Mammary epithelial cell (primary cell): ENCODE measurements at regions not wholly inside any gene's neighbourhood (a gene's known extent, or its start where the extent isn't known, plus 50 kb on each side); places are given as distances from the start of the nearest gene placed in this dataset.

ENCODE experiments used
- CTCF ChIP-seq, 2 donors: IDR thresholded peaks in 1 of 2; conservative IDR thresholded peaks in 1 of 2; 2 replicates each; pipeline ENCODE4 v1.5.1; 2011 to 2012; ENCODE audit warnings: inconsistent platforms in 2 of 2, low read length in 2 of 2, mild to moderate bottlenecking in 2 of 2, control low read depth in 1 of 2, low read depth in 1 of 2; ENCODE audit not compliant: insufficient read depth in 1 of 2; ENCODE audit errors: extremely low read depth in 1 of 2
- EZH2 ChIP-seq: IDR thresholded peaks from 2 replicates; pipeline ENCODE4 v1.6.1; 2012; ENCODE audit warnings: low read length, inconsistent platforms, borderline replicate concordance

DNA sequence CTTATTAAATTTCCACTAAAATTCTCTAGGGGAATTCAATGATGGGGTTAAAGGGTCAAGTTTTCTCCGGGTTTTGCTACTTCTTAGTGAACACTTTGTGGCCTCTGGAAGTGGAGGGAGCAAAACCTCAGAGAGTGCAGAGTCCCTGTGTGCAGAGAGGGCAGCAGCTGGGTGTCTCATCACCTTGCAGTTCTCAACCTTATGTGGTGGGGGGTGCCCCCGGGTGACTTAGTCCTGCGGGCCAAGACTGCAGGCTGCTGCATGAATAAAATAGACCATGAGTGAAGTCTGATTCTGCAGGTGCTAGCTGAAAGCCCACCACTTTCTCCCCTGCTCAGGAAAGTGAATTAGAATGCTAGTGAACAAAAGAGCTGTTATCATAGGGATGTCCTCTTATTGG is 191.6 kb downstream of the DLEU7 start:
- no peak for TF ChIP-seq EZH2
- no peak for TF ChIP-seq CTCF (conservative IDR thresholded peaks at IDR 0.05 in 1 of 2, IDR thresholded peaks at IDR 0.05 in 1 of 2; ENCODE audit: extremely low read depth in 1 of 2, insufficient read depth in 1 of 2, low read depth in 1 of 2, low read length in 2 of 2)
